ENCODE measurements at regions not wholly inside any gene's neighbourhood (a gene's known extent, or its start where the extent isn't known, plus 50 kb on each side); places are given as distances from the start of the nearest gene placed in this dataset.

- H3K36me3 Mint-ChIP-seq (ENCODE audit: low read depth): no peaks in the 10 kb centered on the region
- peaks cover 4% of the 10 kb centered on the region for H3K4me1 Mint-ChIP-seq
- peaks cover 4% of the 10 kb centered on the region for H3K27me3 Mint-ChIP-seq (ENCODE audit: low read depth)
- no peaks in the 10 kb centered on the region for H3K9me3 Mint-ChIP-seq
- TF ChIP-seq CTCF (IDR thresholded peaks at IDR 0.05; ENCODE audit: unreplicated experiment in 3 of 3): no peak
- H3K4me3 Mint-ChIP-seq: no peak overlapping the region
- H3K27ac Mint-ChIP-seq: no peak overlapping the region
Observed at GRCh38 chr15:31551323-31551722, 224.7 kb downstream of the KLF13 start.

- peaks cover 4% of the 10 kb centered on the region for H3K27me3 Mint-ChIP-seq (ENCODE audit: low read depth)
- peaks cover 3% of the 10 kb centered on the region for H3K4me1 Mint-ChIP-seq
- no peaks in the 10 kb centered on the region for H3K36me3 Mint-ChIP-seq (ENCODE audit: low read depth)
- no peak for TF ChIP-seq CTCF (IDR thresholded peaks at IDR 0.05; ENCODE audit: unreplicated experiment in 3 of 3)
- no peak overlapping the region for H3K27ac Mint-ChIP-seq
- no peak overlapping the region for H3K4me3 Mint-ChIP-seq
- no peaks in the 10 kb centered on the region for H3K9me3 Mint-ChIP-seq
Observed at GRCh38 chr15:31552482-31553099, 226.0 kb downstream of the KLF13 start.

GRCh38 chr15:31554261-31554660 lies 227.6 kb downstream of the KLF13 start:
- Mint-ChIP-seq H3K4me1 (no peaks in the 10 kb centered on the region), H3K9me3 (no peaks in the 10 kb centered on the region)

GRCh38 chr15:31555022-31555421 lies 228.4 kb downstream of the KLF13 start:
- H3K27me3 Mint-ChIP-seq (ENCODE audit: low read depth): peaks cover 7% of the 10 kb centered on the region
- H3K4me1 Mint-ChIP-seq: peaks cover 2% of the 10 kb centered on the region
- H3K4me3 Mint-ChIP-seq: no peak overlapping the region
- H3K27ac Mint-ChIP-seq: no peak overlapping the region
- H3K9me3 Mint-ChIP-seq: no peaks in the 10 kb centered on the region
- no peaks in the 10 kb centered on the region for H3K36me3 Mint-ChIP-seq (ENCODE audit: low read depth)
- TF ChIP-seq CTCF (IDR thresholded peaks at IDR 0.05; ENCODE audit: unreplicated experiment in 3 of 3): no peak

More at GRCh38 chr15:31554261-31554660, 227.6 kb downstream of the KLF13 start:
- no peak overlapping the region for H3K27ac Mint-ChIP-seq
- no peaks in the 10 kb centered on the region for H3K36me3 Mint-ChIP-seq (ENCODE audit: low read depth)
- H3K27me3 Mint-ChIP-seq (ENCODE audit: low read depth): peaks cover 7% of the 10 kb centered on the region
- TF ChIP-seq CTCF (IDR thresholded peaks at IDR 0.05; ENCODE audit: unreplicated experiment in 3 of 3): no peak
- no peak overlapping the region for H3K4me3 Mint-ChIP-seq

GRCh38 chr15:31556494-31557150 lies 230.0 kb downstream of the KLF13 start:
- Mint-ChIP-seq H3K9me3 (no peaks in the 10 kb centered on the region), H3K4me3 (no peak overlapping the region), H3K36me3 (ENCODE audit: low read depth) (no peaks in the 10 kb centered on the region)

More at GRCh38 chr15:31556494-31557150, 230.0 kb downstream of the KLF13 start:
- Mint-ChIP-seq H3K4me1 (peaks cover 12% of the 10 kb centered on the region), H3K27ac (no peak overlapping the region), H3K27me3 (ENCODE audit: low read depth) (peaks cover 3% of the 10 kb centered on the region)
- no peak for TF ChIP-seq CTCF (IDR thresholded peaks at IDR 0.05; ENCODE audit: unreplicated experiment in 3 of 3)
